Rectal smooth muscle tissue (tissue), 1 donor: ENCODE measurements at regions not wholly inside any gene's neighbourhood (a gene's known extent, or its start where the extent isn't known, plus 50 kb on each side); places are given as distances from the start of the nearest gene placed in this dataset.
"Not testable (repeated sequence)": the region's sequence is repeated elsewhere in the genome, so short reads cannot be mapped to it uniquely, and the experiment has no call there.

Source experiments
- H3K27ac ChIP-seq: one replicate; pipeline ENCODE4 v1.7.0; 2013; ENCODE audit warnings: low read depth, low read length, inconsistent platforms
- H3K27me3 ChIP-seq: one replicate; pipeline ENCODE4 v1.7.0; 2013; ENCODE audit warnings: low read length; ENCODE audit not compliant: control insufficient read depth, insufficient read depth
- H3K36me3 ChIP-seq: one replicate; pipeline ENCODE4 v1.7.0; 2013; ENCODE audit warnings: low read length; ENCODE audit not compliant: control insufficient read depth, insufficient read depth
- H3K4me1 ChIP-seq: one replicate; pipeline ENCODE4 v1.7.0; 2013; ENCODE audit warnings: low read length; ENCODE audit not compliant: control insufficient read depth, insufficient read depth
- H3K4me3 ChIP-seq: one replicate; pipeline ENCODE4 v1.7.0; 2013; ENCODE audit warnings: low read length
- H3K9ac ChIP-seq: one replicate; pipeline ENCODE4 v1.7.0; 2013; ENCODE audit warnings: low read length

DNA sequence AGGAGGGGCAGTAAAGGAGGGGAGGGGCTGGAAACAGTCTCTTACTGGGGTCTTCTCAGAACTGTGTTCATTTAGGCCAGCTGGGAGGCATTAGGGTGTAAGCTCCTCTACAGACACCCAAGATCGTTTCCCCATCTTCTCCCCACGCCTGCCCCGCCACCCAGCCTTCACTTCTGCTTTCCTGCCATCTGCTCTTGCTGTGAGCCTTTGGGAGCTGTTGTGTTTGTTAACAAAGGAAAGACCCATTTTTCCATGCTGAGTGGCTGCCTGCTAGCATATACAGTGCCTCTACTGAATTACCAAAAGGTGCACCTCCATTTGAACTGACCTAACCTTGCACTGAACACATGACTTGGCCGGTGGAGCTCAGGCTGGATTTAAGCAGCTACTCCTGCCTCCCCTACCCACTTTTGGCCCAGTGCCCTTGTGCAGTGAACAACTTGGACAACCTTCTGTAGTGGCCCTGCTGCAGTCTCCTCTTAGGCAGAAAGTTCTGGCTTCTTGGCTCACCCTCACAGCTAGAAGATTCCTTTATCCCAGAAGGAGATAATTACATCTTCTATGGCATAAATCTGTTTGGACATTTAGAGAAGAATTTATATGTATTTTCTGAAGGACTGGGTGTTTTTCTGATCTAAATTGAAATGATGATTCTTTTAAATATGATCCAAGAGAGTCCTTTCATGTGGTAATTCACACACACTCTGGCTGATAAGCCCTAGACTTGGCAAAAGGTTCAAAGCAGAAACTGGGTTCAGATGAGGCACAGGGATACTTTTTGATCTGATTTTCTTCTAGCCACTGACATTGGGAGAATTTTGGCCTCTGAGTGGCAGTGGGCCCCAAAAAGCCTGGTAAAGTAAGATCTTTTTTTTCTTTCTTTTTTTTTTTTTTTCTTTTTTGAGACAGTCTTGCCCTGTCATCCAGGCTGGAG is 81.9 kb upstream of the HNF1B start:
- H3K4me1 ChIP-seq: no peaks in the 10 kb centered on the region
- H3K9ac ChIP-seq: no peak overlapping the region
- no peak overlapping the region for H3K27ac ChIP-seq
- no peak overlapping the region for H3K4me3 ChIP-seq
- H3K36me3 ChIP-seq: no peaks in the 10 kb centered on the region
- H3K27me3 ChIP-seq: no peaks in the 10 kb centered on the region

DNA sequence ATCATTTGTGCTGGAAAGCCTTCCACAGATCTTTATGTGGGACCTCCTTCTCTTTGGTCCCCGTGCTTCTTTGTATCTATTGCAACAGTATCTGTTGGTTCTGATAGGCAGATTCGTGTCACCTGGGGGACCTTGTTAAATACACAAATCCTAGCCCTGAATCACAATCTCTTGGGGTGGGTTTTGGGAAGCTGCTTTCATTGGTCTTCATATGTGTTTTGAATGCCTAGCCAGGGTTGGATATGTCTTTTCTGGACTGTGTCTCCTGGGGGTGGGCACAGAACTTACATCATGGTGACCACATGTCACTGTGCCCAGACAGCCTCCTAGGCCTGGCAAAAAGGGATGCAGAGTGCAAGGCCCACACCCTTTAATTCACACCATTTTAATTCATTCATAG is 81.0 kb upstream of the HNF1B start:
- H3K4me1 ChIP-seq: no peaks in the 10 kb centered on the region
- no peak overlapping the region for H3K9ac ChIP-seq
- no peaks in the 10 kb centered on the region for H3K36me3 ChIP-seq
- no peaks in the 10 kb centered on the region for H3K27me3 ChIP-seq
- H3K4me3 ChIP-seq: no peak overlapping the region
- H3K27ac ChIP-seq: no peak overlapping the region

DNA sequence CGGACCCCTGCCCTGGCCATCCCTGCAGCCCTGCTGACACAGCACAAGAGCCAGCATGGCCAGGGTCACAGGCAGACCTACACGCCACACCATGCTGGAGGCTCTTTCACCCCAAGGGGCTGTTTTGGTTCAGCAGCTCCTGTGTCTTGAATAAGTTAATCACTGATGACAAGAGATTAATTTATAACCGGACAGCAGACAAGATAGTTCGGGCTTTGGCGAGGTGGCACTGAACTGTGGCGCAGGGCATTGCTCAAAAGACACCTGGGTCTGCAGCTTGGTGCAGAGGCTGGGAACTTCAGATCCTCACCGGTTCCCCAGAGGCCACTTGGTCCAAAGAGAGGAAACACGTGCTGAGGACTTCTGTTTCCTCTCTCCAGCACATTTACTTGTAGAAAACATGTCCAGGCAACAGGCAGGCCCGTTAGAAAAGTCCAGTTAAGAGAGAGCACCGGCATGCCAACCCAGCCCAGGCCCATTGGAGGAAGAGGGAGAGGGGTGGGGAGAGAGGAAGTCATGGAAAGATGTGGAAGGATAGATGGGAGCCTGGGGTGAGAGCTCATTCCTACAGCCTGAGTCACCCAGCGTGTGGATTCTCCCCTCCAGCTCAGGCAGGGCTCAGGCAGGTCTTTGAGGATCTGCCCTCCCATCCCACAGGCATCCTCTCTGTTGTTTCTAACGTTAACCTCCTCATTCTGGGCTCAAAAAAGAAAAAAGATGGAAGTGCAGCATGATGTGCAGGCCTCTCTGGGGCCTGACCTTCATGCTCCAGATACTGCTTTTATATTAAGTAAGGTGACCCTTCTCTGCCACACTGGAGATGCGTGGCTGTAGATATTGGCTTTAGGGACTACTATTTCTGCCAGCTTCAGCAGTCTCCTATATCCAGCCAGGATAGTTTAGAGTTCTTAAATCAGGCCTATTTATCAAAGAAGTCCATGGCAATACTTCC is 80.0 kb upstream of the HNF1B start:
- H3K27me3 ChIP-seq: no peaks in the 10 kb centered on the region
- no peak overlapping the region for H3K9ac ChIP-seq
- H3K4me1 ChIP-seq: no peaks in the 10 kb centered on the region
- H3K4me3 ChIP-seq: no peak overlapping the region
- no peak overlapping the region for H3K27ac ChIP-seq
- H3K36me3 ChIP-seq: no peaks in the 10 kb centered on the region

DNA sequence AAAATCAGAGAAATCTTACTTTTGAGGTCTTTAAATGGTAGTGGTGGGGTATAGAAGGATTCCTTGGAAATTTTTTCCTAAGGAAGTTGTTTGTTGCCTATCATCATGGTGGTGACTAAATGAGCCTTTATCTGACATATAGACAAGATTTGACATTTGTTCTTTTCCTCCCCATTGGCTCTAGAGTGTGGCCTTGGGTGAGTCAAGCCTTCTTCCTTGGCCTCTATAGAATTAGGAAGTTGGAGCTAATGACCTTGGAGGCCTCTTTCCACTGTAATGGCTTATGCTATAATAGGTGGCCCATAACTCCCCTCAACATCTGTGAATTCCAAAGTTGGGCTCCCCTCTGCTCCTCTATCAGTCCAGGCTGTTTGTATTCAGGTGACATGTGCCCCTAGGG is 79.1 kb upstream of the HNF1B start:
- Histone ChIP-seq H3K36me3 (no peaks in the 10 kb centered on the region), H3K9ac (no peak overlapping the region), H3K27ac (no peak overlapping the region), H3K27me3 (no peaks in the 10 kb centered on the region), H3K4me3 (no peak overlapping the region), H3K4me1 (no peaks in the 10 kb centered on the region)

DNA sequence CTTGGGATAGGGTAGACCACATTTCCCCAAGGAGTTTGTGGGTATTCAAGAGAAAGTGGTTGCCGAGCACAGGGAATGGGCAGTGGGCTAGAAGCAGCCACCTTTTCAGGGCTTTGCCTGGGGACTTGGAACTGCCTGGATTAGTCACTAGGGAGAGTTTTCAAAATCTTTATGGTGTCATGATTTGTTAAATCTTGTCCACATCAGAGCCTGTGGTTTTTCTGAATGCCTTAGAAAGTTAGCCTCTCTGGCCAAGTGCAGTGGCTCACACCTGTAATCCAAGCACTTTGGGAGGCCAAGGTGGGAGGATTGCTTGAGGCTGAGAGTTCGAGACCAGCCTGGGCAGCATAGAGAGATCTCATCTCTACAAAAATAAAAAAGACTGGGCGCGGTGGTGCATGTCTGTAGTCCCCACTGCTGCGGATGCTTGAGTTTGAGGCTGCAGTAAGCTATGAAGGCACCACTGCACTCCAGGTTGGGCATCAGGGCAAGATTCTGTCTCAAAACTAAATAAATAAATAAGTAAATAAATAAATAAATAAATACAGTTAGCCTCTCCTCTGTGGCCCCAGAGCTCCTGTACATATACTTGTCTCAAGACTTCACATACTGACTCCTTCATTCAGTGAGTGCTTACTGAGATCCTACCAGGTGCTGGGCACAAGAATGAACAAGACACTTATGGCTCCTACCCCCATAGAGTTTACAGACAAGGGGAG is 76.3 kb upstream of the HNF1B start:
- H3K4me1 ChIP-seq: no peaks in the 10 kb centered on the region
- H3K27me3 ChIP-seq: no peaks in the 10 kb centered on the region
- no peaks in the 10 kb centered on the region for H3K36me3 ChIP-seq
- H3K4me3 ChIP-seq: no peak overlapping the region
- H3K27ac ChIP-seq: no peak overlapping the region
- no peak overlapping the region for H3K9ac ChIP-seq

DNA sequence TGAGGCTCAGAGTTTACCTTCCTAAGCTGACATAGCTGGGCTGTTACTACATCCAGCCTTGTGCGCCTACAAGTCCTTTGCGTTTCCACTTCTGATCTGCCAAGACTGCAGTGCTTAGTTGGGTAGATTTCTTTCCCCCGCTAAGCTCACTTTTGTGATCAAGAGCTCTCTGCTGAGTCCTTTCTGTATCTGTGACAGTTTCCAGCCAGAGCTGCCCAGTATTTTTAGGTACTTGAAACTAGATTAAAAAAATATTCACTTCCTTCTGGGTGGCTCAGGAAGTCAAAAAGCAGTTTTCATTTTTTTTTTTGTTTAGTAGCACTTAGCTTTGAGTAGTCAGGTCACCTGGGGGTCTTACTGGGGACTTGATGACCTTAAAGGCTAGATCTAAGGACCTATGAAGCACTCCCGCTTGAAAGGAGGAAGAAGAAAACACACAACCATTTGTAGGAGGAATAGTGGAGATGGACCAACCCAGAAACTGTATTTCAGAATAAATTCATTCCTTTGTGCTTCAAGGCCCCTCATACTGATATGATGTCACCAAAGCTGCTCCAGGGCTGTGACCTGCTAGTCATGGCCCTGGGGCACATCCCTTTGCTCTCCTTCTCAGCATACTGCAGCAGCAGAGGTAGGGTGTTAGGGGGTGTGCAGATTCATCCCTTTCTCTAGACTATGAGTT is 75.6 kb upstream of the HNF1B start:
- Histone ChIP-seq H3K4me3 (no peak overlapping the region), H3K27ac (no peak overlapping the region), H3K4me1 (no peaks in the 10 kb centered on the region), H3K27me3 (no peaks in the 10 kb centered on the region), H3K9ac (no peak overlapping the region), H3K36me3 (no peaks in the 10 kb centered on the region)

DNA sequence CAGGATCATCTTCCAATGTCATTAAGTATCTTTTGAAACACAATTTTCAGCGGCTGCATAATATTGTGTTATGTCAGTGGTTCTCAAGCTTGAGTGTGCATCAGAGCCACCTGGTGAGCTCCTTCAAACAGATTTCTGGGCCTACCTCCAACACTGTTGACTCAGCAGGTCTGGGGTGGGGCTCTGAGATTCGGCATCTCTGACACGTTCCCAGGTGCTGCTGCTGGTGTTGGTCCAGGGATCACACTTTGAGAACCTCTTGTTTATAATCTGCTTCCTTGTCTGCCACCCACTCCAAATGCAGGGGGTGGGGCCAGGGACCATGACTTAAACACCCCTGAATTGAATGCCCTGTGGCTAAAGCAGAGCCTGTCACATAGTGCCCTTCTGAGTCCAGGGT is 73.8 kb upstream of the HNF1B start:
- Histone ChIP-seq H3K27me3 (no peaks in the 10 kb centered on the region), H3K9ac (no peak overlapping the region), H3K27ac (no peak overlapping the region), H3K4me1 (no peaks in the 10 kb centered on the region), H3K36me3 (no peaks in the 10 kb centered on the region), H3K4me3 (no peak overlapping the region)

DNA sequence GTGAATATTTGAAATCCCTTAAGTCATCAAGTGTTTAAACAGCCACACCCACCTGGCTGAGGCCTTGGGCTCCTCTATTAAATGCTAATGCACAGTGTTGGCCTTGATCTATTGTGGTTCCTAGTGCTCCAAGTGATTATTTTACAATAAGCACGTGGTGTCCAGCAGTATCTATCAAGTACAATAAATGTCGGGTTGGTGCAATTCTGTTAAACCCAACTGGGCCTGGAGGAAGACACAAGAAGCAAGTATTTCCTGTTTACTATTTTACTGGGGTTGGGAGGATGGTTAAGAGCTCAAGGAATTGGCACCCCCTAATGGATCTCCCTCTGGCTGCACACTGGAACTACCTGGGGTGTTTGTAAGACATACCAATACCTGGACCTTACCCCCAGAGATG is 72.1 kb upstream of the HNF1B start:
- no peaks in the 10 kb centered on the region for H3K4me1 ChIP-seq
- H3K4me3 ChIP-seq: no peak overlapping the region
- H3K9ac ChIP-seq: no peak overlapping the region
- H3K36me3 ChIP-seq: no peaks in the 10 kb centered on the region
- no peaks in the 10 kb centered on the region for H3K27me3 ChIP-seq
- H3K27ac ChIP-seq: no peak overlapping the region

DNA sequence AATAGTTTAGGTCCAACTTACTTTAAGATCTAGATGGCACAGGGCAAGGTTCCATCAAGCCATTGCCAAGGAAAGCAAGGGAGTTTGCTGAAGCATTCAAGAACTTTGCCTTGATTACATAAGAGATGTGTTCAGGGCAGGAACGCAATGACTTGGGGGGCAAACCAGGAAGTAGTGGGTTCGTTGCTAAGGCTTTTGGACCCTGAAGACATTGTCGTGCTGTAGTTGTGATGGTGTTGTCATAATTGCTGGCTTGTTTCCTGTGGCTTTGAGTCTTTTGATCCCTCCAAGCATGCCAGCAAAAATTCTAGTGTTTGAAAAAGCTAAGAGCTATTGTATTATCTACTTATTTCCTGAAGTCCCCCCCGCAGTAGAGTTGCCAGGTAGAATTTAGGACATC is 70.7 kb upstream of the HNF1B start:
- no peaks in the 10 kb centered on the region for H3K36me3 ChIP-seq
- no peak overlapping the region for H3K9ac ChIP-seq
- H3K27me3 ChIP-seq: no peaks in the 10 kb centered on the region
- H3K4me3 ChIP-seq: no peak overlapping the region
- no peak overlapping the region for H3K27ac ChIP-seq
- no peaks in the 10 kb centered on the region for H3K4me1 ChIP-seq

DNA sequence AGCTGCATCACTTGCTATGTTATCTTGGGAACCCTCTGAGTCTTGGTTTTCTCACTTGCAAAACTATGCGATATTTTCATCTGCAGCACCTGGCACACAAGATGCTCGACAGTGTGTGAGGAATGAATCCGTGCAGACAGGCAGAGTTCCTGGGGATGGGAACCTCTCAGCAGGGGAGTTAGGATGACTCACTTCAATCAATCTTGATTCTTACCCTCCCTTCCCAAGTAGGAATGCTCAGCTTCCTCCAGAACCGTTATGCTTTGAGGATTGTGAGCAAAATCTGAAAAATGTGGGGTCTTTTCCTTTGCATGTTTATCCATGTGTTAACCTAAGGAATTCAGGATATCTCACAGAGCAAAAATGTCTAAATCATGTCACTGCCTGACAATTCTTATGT is 68.9 kb upstream of the HNF1B start:
- Histone ChIP-seq H3K4me1 (no peaks in the 10 kb centered on the region), H3K9ac (no peak overlapping the region), H3K27ac (no peak overlapping the region), H3K4me3 (no peak overlapping the region), H3K36me3 (no peaks in the 10 kb centered on the region), H3K27me3 (no peaks in the 10 kb centered on the region)

DNA sequence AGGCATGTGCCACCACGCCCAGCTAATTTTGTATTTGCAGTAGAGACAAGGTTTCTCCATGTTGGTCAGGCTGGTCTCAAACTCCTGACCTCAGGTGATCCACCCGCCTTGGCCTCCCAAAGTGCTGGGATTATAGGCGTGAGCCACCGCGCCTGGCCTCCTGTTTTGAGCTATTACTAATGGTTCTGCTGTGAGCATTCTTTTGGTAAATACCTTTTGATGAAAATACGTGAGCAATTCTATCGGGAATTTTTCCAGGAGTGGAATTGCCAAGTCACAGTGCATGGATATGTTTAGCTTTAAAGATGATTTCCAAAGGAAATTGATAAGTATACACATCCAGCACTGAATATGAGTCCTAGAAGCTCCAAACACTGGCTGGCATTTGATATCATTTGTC is 64.0 kb upstream of the HNF1B start:
- not testable (repeated sequence) for H3K4me1 ChIP-seq, H3K27ac ChIP-seq, H3K4me3 ChIP-seq, H3K9ac ChIP-seq, H3K36me3 ChIP-seq, H3K27me3 ChIP-seq
